Tibial nerve (tissue), 4 donors: ENCODE measurements at regions not wholly inside any gene's neighbourhood (a gene's known extent, or its start where the extent isn't known, plus 50 kb on each side); places are given as distances from the start of the nearest gene placed in this dataset.

Experiments
- EP300 ChIP-seq, 2 donors: sonication (generic); formaldehyde crosslinking; IDR thresholded peaks; one replicate each; pipeline ENCODE4 v1.6.1; 2017; ENCODE audit warnings: antibody characterized with exemption in 2 of 2, mild to moderate bottlenecking in 1 of 2
- TF ChIP-seq, protein P1 (sequence below), 5 experiments: fragments of 200-600 bp in 3 of 5; fragments of 450-650 bp in 2 of 5; sonication (generic) in 3 of 5; IDR thresholded peaks; one replicate each; pipeline ENCODE4 v1.5.1; 2016 to 2019; ENCODE audit warnings: antibody characterized with exemption in 5 of 5, mild to moderate bottlenecking in 3 of 5, moderate library complexity in 2 of 5

DNA sequence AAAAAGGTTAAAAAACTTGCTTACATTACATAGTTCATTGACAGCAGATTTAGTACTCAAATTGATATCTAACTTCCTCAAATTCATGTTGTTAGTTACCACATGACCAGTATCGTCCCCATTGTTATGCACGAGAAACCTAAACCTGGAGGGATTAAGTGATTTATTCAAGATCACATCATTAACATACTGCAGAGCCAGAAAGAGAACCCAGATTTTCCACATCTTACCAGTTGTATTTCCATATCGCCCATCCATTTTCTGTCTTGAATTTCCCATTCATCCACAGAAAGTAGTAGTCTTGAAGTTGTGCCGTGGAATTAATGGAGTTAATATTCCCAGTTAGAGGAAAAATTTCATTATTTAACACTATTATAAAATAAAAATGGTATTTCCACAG is 512.0 kb downstream of the METTL4 start:
- TF ChIP-seq, protein P1, sequence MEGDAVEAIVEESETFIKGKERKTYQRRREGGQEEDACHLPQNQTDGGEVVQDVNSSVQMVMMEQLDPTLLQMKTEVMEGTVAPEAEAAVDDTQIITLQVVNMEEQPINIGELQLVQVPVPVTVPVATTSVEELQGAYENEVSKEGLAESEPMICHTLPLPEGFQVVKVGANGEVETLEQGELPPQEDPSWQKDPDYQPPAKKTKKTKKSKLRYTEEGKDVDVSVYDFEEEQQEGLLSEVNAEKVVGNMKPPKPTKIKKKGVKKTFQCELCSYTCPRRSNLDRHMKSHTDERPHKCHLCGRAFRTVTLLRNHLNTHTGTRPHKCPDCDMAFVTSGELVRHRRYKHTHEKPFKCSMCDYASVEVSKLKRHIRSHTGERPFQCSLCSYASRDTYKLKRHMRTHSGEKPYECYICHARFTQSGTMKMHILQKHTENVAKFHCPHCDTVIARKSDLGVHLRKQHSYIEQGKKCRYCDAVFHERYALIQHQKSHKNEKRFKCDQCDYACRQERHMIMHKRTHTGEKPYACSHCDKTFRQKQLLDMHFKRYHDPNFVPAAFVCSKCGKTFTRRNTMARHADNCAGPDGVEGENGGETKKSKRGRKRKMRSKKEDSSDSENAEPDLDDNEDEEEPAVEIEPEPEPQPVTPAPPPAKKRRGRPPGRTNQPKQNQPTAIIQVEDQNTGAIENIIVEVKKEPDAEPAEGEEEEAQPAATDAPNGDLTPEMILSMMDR (IDR thresholded peaks at IDR 0.05), result no peak
- TF ChIP-seq EP300 (IDR thresholded peaks at IDR 0.05), result no peak
